ENCODE measurements at regions not wholly inside any gene's neighbourhood (a gene's known extent, or its start where the extent isn't known, plus 50 kb on each side); places are given as distances from the start of the nearest gene placed in this dataset.

GRCh38 chr3:109772520-109772919 lies 435.2 kb upstream of the DPPA4 start:
- TF ChIP-seq POLR2AphosphoS5 (IDR thresholded peaks at IDR 0.05; ENCODE audit: low read depth, low read length): no peak
- TF ChIP-seq POLR2A (IDR thresholded peaks at IDR 0.05; ENCODE audit: low read depth, low read length): no peak
- no peak for TF ChIP-seq TAF1 (IDR thresholded peaks at IDR 0.05; ENCODE audit: borderline replicate concordance, low read depth, low read length)

All from GM12892 (cell line).